HL-60/S4 (cell line): ENCODE measurements at regions not wholly inside any gene's neighbourhood (a gene's known extent, or its start where the extent isn't known, plus 50 kb on each side); places are given as distances from the start of the nearest gene placed in this dataset.

Experiments used
- in situ Hi-C: fragments of 300-500 bp; cut with MboI; formaldehyde crosslinking; loops from 2 replicates; pipeline ENCODE4 v1.14.3; 2022; ENCODE audit warnings: low sequenced_read_pairs

GRCh38 chr10:25707976-25708671 is 225.9 kb upstream of the MYO3A start:
- in situ Hi-C loops: no loop called here

- in situ Hi-C loops: no loop called here
Measured at GRCh38 chr10:25713894-25714240, 220.2 kb upstream of the MYO3A start.

GRCh38 chr10:25724241-25724640 is 209.8 kb upstream of the MYO3A start:
- in situ Hi-C loops: no loop called here

GRCh38 chr10:25725917-25726716 is 207.9 kb upstream of the MYO3A start:
- in situ Hi-C loops: no loop called here

DNA sequence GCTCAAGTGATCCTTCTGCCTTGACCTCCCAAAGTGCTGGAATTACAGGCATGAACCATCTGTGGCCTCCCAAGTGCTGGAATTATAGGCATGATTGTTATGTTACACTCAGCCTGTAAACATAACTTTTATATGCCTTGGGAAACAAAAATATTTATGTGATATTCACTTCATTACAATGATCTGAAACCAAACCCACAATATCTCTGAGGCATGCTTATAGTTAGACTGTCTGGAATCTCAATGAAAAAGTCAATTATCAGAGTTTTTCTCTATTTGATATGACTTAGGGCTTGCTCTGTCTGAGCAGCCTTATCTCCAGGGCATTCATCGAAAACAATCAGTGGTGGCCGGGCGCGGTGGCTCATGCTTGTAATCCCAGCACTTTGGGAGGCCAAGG is 195.3 kb upstream of the MYO3A start:
- in situ Hi-C loops: no loop called here

DNA sequence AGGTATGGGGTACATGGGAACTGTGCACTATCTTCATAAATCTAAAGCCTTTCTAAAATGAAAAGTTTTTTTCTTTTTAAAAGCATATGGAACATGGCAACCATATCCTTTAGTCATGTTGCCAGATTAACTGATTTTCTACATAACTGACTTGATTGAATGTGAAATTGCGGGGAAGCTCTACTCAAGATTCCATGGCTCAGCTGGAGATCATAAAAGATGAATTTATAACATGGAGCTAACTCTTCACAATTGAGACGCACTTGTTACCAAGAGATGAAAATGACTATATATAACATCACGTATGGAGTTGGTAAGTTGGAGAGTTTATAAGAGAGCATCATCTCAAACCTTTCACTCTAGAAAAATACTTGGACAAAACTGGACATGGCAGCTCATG is 190.2 kb upstream of the MYO3A start:
- in situ Hi-C loops: no loop called here

- in situ Hi-C loops: no loop called here
Measured at GRCh38 chr10:25744574-25744973, 189.5 kb upstream of the MYO3A start.

- in situ Hi-C loops: no loop called here
Measured at GRCh38 chr10:25745976-25746375, 188.1 kb upstream of the MYO3A start.

DNA sequence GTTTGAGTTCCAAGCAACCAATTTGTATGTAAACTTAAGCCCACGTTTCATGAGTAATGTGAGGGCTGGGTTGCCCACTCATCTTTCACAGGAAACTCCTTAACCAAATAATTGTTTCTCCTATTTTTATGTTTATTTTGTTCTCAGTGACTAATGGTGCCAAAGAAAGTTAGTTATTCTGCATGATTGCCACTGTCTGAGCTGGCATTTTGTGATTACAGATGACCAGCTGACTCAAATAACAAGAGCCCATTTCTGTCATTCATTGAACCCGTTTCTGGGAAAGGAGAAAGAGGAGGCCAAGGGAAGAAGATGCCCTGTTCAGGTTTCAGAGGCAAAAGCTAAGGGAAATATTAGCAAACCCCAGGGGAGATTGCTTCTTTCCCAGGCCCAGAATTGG is 186.9 kb upstream of the MYO3A start:
- in situ Hi-C loops: no loop called here

GRCh38 chr10:25748509-25748908 is 185.5 kb upstream of the MYO3A start:
- in situ Hi-C loops: no loop called here

DNA sequence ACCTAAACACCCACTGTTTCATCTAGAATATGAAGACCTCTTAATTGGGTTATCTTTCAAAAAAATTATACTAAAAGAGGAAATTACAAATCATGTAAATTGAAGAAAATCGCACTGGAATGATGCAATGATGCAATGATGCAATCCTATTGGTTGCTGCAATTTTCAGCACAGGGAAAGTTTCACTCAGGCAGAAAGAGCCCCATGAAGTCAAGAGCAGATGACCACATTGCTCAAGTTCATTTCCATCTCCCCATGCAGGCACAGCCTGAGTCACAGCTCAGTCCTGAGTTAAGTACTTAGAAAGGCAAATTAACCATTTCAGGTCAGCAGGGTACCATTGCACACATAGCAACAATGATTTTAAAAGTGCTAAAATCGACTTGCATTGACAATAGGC is 180.3 kb upstream of the MYO3A start:
- in situ Hi-C loops: loop anchor here (25.0 kb wide), 1 partner anchor 809 kb away; no protein-coding TSS in a partner anchor

GRCh38 chr10:25755874-25756273 is 178.2 kb upstream of the MYO3A start:
- in situ Hi-C loops: loop anchor here (25.0 kb wide), 1 partner anchor 806 kb away; no protein-coding TSS in a partner anchor

DNA sequence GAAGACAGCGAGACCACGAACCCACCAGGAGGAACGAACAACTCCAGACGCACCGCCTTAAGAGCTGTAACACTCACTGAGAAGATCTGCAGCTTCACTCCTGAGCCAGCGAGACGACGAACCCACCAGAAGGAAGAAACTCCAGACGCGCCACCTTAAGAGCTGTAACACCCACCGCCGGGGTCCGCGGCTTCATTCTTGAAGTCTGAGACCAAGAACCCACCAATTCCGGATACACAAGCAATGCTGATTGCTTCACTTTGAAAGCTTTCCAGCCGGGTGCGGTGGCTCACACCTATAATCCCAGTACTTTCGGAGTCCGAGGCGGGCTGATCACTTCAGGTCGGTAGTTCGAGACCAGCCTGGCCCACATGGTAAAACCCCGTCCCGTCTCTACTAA is 177.2 kb upstream of the MYO3A start:
- in situ Hi-C loops: loop anchor here (25.0 kb wide), 1 partner anchor 806 kb away; no protein-coding TSS in a partner anchor

DNA sequence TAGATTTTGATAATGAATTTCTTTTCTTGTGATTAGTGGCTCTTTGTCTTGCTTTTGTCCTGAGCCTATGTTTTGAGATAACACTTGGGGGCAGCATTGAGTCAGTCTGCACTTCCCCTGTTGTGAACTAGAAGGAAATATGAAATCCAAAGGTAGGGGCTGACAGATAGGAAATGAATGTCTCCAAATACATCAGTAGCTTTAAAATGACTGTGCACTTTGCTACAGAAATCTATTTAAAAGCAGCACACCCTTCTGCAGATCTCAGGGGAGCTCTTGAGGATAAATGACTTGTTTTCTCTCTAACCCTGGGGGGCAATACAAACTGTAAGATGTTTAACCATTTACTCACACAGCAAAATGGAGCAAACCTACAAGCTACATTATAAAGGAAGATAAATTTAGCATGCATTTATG is 176.0 kb upstream of the MYO3A start:
- in situ Hi-C loops: loop anchor here (25.0 kb wide), 1 partner anchor 804 kb away; no protein-coding TSS in a partner anchor

GRCh38 chr10:25758511-25758910 is 175.5 kb upstream of the MYO3A start:
- in situ Hi-C loops: loop anchor here (25.0 kb wide), 1 partner anchor 804 kb away; no protein-coding TSS in a partner anchor

DNA sequence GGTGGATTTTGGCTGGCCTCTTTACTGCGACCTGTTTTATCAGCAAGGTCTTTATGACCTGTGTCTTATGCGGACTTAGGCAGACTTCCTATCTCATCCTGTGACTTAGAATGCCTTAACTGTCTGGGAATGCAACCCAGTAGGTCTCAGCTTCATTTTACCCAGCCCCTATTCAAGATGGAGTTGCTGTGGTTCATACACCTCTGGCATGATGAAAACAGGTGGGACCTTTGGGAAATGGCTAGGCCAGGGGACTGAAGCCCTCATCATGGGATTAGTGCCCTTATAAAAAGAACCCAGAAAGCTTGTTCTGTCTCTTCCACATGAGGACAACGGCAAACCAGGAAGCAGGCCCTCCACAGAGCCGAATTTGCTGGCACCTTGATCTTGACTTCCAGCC is 172.1 kb upstream of the MYO3A start:
- in situ Hi-C loops: loop anchor here (25.0 kb wide), 1 partner anchor 800 kb away; no protein-coding TSS in a partner anchor

- in situ Hi-C loops: loop anchor here (25.0 kb wide), 1 partner anchor 796 kb away; no protein-coding TSS in a partner anchor
Measured at GRCh38 chr10:25766213-25766612, 167.8 kb upstream of the MYO3A start.

DNA sequence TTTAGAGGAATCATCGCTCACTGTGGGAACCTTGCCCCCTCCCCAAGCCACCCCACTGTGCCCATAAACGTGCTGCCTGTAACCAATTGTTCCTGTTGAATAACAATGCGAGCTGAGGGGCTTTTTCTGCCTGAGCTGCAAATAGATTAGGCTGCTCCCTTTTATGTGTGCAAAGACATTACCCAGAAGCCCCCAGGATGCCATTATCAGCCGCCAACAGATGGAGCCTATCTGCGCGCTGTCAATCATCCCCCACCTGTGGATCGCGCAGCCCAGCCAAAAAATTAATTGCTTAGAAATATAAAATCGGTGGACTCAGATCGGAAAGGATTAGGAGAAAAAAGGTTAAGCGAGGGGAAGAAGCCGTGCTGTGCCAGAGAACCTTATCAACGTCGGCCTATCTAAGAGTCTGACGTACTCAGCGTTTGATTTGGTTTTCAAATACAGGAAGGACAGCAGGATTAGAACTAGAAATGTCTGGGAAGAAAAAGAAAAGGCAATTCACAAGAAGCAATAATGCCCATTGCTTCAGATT is 167.3 kb upstream of the MYO3A start:
- in situ Hi-C loops: loop anchor here (25.0 kb wide), 1 partner anchor 796 kb away; no protein-coding TSS in a partner anchor

DNA sequence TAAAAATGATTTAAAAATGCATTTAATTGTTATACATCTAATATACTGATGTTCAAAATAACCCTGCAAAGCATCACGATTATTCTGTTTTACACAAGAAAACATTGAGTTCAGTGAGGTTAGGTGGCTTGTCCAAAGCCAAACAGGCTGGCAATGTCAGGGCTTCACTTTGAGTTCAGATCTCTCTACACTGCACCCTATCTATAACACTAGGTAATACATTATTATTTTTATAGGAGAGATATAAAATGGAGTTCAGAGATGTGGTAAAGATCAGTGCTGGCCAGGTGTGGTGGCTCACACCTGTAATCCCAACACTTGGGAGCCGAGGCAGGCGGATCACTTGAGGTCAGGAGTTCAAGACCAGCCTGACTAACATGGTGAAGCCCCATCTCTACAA is 165.9 kb upstream of the MYO3A start:
- in situ Hi-C loops: loop anchor here (25.0 kb wide), 1 partner anchor 794 kb away; no protein-coding TSS in a partner anchor

GRCh38 chr10:25778646-25779045 is 155.4 kb upstream of the MYO3A start:
- in situ Hi-C loops: no loop called here

DNA sequence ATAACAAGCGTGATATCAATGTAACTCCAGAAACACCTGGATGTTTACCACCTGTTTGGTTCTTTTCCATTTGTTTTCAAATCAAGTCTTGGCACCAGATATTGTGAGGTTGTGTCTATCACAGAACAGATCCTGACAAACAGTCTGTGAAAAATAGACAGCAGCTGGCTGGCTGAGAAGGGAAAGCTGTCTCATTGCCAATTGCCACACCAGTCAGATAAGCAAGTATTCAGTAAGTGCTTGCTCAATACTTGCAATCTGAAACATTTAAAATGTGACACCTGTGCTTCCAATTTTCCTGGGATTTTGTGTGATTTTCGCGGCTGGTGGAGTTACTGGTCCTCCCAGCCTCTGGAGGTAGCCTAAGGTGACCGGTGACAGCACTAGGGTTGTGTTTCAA is 147.9 kb upstream of the MYO3A start:
- in situ Hi-C loops: no loop called here

DNA sequence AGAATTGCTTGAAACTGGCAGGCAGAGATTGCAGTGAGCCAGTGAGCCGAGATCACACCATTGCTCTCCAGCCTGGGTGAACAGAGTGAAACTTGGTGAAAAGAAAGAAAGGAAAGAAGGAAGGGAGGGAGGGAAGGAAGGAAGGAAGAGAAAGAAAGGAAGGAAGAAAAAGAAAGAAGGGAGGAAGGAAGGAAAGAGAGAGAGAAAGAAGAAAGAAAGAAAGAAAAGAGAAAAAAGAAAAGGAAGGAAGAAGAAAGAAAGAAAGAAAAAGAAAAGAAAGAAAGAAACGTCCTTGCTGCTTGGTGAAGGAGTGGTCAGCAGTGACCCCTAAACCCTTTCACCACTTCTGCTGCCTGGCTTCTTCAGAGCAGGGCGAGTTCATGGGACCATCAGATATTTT is 147.1 kb upstream of the MYO3A start:
- in situ Hi-C loops: no loop called here
